ENCODE measurements at regions not wholly inside any gene's neighbourhood (a gene's known extent, or its start where the extent isn't known, plus 50 kb on each side); places are given as distances from the start of the nearest gene placed in this dataset. TPM values are rescaled to one million over a fixed set of nuclear protein-coding genes. Genes with fewer than 3 reads are reported as not detected.

GRCh38 chr11:87374038-87374807, 336.5 kb downstream of the TMEM135 start (continued):
- TF ChIP-seq ZNF462 (CRISPR knock-in tag; IDR thresholded peaks at IDR 0.05) (no peak), REST (IDR thresholded peaks at IDR 0.05; ENCODE audit: unreplicated experiment) (no peak), POLR2AphosphoS5 (IDR thresholded peaks at IDR 0.05; ENCODE audit: low read depth) (no peak), EZH2phosphoT487 (IDR thresholded peaks at IDR 0.05; ENCODE audit: unreplicated experiment) (no peak), EZH2 (IDR thresholded peaks at IDR 0.05; ENCODE audit: low read depth, unreplicated experiment) (no peak), STAT1 (IDR thresholded peaks at IDR 0.05; ENCODE audit: unreplicated experiment) (no peak), ETS1 (IDR thresholded peaks at IDR 0.05) (no peak), NANOG (IDR thresholded peaks at IDR 0.05; ENCODE audit: borderline replicate concordance) (no peak), ZNF331 (CRISPR knock-in tag; IDR thresholded peaks at IDR 0.05; ENCODE audit: low read depth) (no peak), ZNF114 (CRISPR knock-in tag; IDR thresholded peaks at IDR 0.05) (no peak)

Small RNA genes in the stretch of these regions (small RNA-seq; reads per million reads assigned to genes)
- not detected for gene AP000676.1 (ENCODE audit: low replicate concordance)
- gene RF00026 (ENCODE audit: low replicate concordance), result not detected
- gene RNU6-1135P (ENCODE audit: low replicate concordance), result not detected

Data from GM23338 (cell line).